Thymus (tissue), 11 donors: ENCODE measurements at regions not wholly inside any gene's neighbourhood (a gene's known extent, or its start where the extent isn't known, plus 50 kb on each side); places are given as distances from the start of the nearest gene placed in this dataset.
A peak's percentile ranks its signal among the peaks of the same experiment; 100 is the strongest.

Experiments used
- DNase-seq, 9 donors: peaks; one replicate each; pipeline ENCODE4 v3.0.0-alpha.2; 2013; ENCODE audit warnings: low spot score in 9 of 9, low read depth in 6 of 9, missing footprints in 1 of 9
- H3K27ac ChIP-seq, 2 donors: one replicate each; pipeline ENCODE4 v1.5.1; 2013; ENCODE audit warnings: control low read depth in 1 of 2, low read depth in 1 of 2, low read length in 1 of 2, mild to moderate bottlenecking in 1 of 2, moderate library complexity in 1 of 2
- H3K27me3 ChIP-seq, 2 donors: one replicate each; pipeline ENCODE4 v1.5.1; 2013; ENCODE audit warnings: low read length in 1 of 2; ENCODE audit not compliant: control insufficient read depth in 2 of 2, insufficient read depth in 1 of 2
- H3K36me3 ChIP-seq, 2 donors: one replicate each; pipeline ENCODE4 v1.5.1; 2013; ENCODE audit warnings: low read length in 1 of 2, mild to moderate bottlenecking in 1 of 2, moderate library complexity in 1 of 2; ENCODE audit not compliant: control insufficient read depth in 2 of 2, insufficient read depth in 2 of 2
- H3K4me1 ChIP-seq, 2 donors: one replicate each; pipeline ENCODE4 v1.5.1; 2013; ENCODE audit warnings: low read length in 2 of 2; ENCODE audit not compliant: control insufficient read depth in 2 of 2, insufficient read depth in 2 of 2
- H3K4me3 ChIP-seq, 2 donors: one replicate each; pipeline ENCODE4 v1.5.1; 2013; ENCODE audit warnings: low read length in 2 of 2, control low read depth in 1 of 2, mild to moderate bottlenecking in 1 of 2
- H3K9me3 ChIP-seq, 2 donors: one replicate each; pipeline ENCODE4 v1.5.1; 2013; ENCODE audit warnings: low read length in 1 of 2, mild to moderate bottlenecking in 1 of 2; ENCODE audit not compliant: control insufficient read depth in 2 of 2, insufficient read depth in 1 of 2
- WGBS: extraction: QIAGEN DNeasy Blood & Tissue Kit; methylation state at CpG from one replicate; pipeline ENCODE4 v1.1.7; 2013; 5-methylcytosine and 5-hydroxymethylcytosine counted together
- donor health status: healthy.

DNA sequence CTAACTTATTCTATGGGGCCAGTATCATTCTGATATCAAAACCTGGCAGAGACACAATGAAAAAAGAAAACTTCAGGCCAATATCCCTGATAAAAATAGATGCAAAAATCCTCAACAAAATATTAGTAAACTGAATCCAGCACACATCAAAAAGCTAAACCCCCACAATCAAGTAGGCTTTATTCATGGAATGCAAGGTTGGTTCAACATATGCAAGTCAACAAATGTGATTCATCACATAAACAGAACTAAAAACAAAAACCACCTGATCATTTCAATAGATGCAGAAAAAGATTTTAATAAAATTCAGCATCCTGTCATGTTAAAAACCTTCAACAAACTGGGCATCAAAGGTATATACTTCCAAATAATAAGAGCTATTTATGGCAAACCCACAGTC lies 133.9 kb upstream of the SSTR4 start:
- H3K9me3 ChIP-seq = no peaks in the 10 kb centered on the region
- no peaks in the 10 kb centered on the region for H3K4me1 ChIP-seq
- H3K36me3 ChIP-seq = no peaks in the 10 kb centered on the region
- H3K27me3 ChIP-seq = no peaks in the 10 kb centered on the region
- DNase-seq = no peak
- H3K27ac ChIP-seq = no peak overlapping the region
- no peak overlapping the region for H3K4me3 ChIP-seq

DNA sequence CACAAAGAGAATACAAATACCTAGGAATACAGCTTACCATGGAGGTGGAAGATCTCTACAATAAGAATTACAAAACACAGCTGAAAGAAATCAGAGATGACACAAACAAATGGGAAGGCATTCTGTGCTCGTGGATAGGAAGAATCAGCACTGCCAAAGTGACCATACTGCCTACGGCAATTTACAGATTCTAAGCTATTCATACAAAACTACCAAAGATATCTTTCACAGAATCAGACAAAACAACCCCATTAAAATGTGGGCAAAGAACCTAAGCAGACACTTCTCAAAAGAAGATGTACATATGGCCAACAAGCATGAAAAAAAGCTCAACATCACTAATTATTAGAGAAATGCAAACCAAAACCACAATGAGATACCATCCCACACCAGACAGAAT lies 133.2 kb upstream of the SSTR4 start:
- H3K4me1 ChIP-seq = no peaks in the 10 kb centered on the region
- no peaks in the 10 kb centered on the region for H3K36me3 ChIP-seq
- no peak overlapping the region for H3K4me3 ChIP-seq
- DNase-seq = no peak
- no peaks in the 10 kb centered on the region for H3K9me3 ChIP-seq
- H3K27me3 ChIP-seq = no peaks in the 10 kb centered on the region
- no peak overlapping the region for H3K27ac ChIP-seq
- WGBS = 90% methylated on average over 2 of the region's 2 CpGs

DNA sequence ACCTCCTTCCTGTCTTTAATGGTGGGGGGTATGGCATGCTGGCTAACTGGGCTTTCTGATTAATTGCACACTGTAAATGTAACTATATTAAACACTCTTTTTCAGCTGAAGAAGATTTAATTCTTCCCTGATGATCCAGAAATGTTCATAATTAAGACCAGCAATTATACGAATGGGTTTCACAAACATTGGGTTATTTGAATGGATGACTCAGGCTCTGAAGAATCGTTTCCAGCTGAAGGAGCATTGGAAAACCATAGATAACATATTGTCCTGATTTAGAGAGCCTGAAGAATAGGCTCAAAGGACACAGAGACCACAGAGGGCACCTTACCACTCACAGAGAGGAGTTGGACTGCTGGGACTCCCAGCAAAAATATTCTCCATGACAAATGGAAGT lies 130.7 kb upstream of the SSTR4 start:
- Histone ChIP-seq H3K4me1 (no peaks in the 10 kb centered on the region), H3K27me3 (no peaks in the 10 kb centered on the region), H3K36me3 (no peaks in the 10 kb centered on the region), H3K9me3 (no peaks in the 10 kb centered on the region), H3K4me3 (no peak overlapping the region), H3K27ac (no peak overlapping the region)
- DNase-seq = no peak
- WGBS = 95% methylated on average over 2 of the region's 2 CpGs

DNA sequence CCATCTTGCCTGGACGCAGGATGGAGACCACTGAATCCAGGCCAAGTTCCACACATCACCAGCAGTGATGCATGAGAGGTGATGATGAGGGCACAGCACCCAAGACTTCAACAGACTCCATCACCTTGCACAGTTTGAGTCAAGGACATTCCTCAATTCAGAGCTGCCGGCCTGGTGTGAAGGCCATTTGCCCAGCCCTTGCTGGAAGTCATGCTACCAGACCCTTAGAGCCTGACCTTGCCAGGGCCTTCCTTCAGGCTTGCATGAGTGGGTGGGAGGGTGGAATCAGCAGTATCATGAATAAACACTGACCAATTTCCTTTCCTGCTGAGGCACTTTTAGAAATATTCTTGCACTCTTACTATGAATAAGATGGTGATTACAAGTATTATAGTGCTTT lies 130.2 kb upstream of the SSTR4 start:
- WGBS = 99% methylated on average over 2 of the region's 2 CpGs
- DNase-seq = no peak
- Histone ChIP-seq H3K4me3 (no peak overlapping the region), H3K27ac (no peak overlapping the region), H3K36me3 (no peaks in the 10 kb centered on the region), H3K9me3 (no peaks in the 10 kb centered on the region), H3K4me1 (no peaks in the 10 kb centered on the region), H3K27me3 (no peaks in the 10 kb centered on the region)

DNA sequence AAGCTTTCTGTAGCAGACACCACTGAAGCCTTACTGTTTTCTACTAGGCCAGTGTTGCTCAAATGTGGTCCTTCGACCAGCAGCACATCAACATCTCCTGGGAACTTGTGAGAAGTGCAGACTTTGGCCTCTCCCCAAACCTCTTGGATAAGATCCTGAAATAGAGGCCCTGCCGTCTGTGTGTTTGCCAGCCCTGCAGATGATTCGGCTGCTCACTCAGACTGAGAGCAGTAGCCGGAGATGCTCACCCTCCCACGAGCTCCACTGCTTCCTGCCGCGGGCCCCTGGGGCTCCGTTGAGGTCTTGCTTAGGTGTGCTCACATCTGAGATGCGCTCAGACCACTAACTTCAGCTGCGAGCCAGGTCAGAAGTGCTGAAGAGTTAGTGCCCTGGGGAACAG lies 129.5 kb upstream of the SSTR4 start:
- Histone ChIP-seq H3K9me3 (no peaks in the 10 kb centered on the region), H3K27ac (no peak overlapping the region), H3K36me3 (no peaks in the 10 kb centered on the region), H3K4me3 (no peak overlapping the region), H3K4me1 (no peaks in the 10 kb centered on the region), H3K27me3 (no peaks in the 10 kb centered on the region)
- 34% methylated on average over 10 of the region's 10 CpGs for WGBS
- DNase-seq = peak in 1 of 9 donors; percentile 4

DNA sequence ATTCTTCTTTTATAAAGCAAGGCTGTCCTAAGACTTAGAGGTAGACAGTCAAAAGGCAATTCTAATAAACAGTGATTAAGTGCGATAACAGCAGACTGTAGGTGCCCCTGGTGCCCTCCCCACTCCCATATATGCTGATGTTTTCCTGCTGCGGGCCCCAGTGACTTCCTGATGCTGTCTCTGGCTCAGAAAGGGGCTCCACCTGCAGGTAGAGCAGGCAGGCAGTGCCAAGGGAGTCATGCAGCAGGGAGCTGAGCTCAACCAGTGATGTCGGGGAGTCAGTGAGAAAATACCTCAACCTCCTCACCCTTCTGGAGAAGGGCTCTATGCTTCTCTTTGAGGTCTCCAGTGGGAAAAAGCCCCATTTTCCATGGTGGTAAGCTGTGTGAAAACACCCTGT lies 126.7 kb upstream of the SSTR4 start:
- WGBS = 67% methylated on average over 3 of the region's 3 CpGs
- no peaks in the 10 kb centered on the region for H3K36me3 ChIP-seq
- H3K4me1 ChIP-seq = no peaks in the 10 kb centered on the region
- H3K27ac ChIP-seq = no peak overlapping the region
- H3K9me3 ChIP-seq = no peaks in the 10 kb centered on the region
- DNase-seq = no peak
- no peak overlapping the region for H3K4me3 ChIP-seq
- no peaks in the 10 kb centered on the region for H3K27me3 ChIP-seq

DNA sequence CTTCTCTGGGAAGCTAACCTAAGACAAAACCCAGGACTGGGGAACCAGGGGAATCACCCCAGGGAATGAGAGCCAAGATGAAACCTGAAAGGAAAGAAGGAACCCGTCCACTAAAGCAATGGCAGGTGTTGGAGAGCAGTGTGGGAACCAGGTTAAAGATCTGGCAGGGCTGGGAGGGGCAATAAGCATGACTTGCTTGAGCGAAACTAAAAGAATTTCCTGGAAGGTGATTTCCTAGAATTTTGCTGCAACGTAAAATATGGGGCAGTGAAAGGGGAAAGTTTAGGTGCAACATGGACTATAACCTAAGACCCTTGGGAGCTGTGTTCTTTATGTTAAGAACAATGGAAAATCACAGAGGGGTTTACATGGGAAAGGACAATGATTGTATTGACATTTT lies 126.2 kb upstream of the SSTR4 start:
- H3K9me3 ChIP-seq = no peaks in the 10 kb centered on the region
- no peak overlapping the region for H3K27ac ChIP-seq
- H3K36me3 ChIP-seq = no peaks in the 10 kb centered on the region
- 41% methylated on average over 3 of the region's 3 CpGs for WGBS
- H3K27me3 ChIP-seq = no peaks in the 10 kb centered on the region
- no peaks in the 10 kb centered on the region for H3K4me1 ChIP-seq
- H3K4me3 ChIP-seq = no peak overlapping the region
- DNase-seq = no peak

DNA sequence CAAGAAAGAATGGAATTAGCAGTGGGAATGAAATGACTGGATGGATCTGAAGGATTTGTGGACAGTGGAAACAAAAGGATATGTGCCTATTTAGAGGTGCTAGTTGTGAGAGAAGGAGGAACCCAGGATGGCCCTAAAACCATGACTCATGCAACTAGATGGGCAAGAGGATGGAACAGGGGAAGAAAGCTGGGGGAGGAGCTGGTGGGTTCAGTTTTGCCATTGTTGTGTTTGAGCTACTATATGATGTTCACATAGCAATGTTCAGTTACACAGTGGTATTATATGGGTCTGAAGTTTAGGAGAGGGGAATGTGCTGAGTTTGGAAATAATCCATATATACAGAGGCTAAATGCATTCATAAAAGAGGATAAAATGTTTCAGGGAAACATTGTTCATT lies 125.7 kb upstream of the SSTR4 start:
- Histone ChIP-seq H3K4me3 (no peak overlapping the region), H3K27ac (no peak overlapping the region), H3K36me3 (no peaks in the 10 kb centered on the region), H3K9me3 (no peaks in the 10 kb centered on the region), H3K4me1 (no peaks in the 10 kb centered on the region), H3K27me3 (no peaks in the 10 kb centered on the region)
- DNase-seq = no peak

DNA sequence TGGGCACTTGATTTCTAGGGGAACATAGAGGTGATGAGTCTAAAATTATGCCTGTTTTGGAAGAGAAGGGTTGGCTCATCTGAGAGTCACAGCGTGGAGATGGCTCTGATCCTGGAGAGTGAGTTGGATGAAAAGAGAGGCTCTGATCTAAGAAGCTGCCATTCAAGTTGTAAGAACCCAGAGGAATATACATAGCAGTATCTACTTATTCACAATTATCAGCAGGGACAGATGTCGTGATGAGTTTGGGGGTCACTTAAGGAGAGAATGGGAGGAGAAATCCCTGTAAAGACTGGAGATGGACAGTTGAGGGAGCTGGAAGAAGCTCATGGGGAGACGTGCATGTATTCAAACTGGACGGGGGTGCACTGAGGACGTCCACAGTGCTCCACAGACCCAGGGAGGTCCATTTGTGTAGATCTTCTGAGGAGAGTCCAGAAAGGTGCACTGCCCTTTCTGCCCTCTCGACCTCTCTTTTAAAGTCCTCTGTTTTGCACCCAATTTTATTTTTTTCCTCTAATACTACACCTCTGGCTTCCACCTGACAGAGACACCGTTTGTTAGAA lies 124.7 kb upstream of the SSTR4 start:
- WGBS = 92% methylated on average over 7 of the region's 7 CpGs
- Histone ChIP-seq H3K4me3 (no peak overlapping the region), H3K9me3 (no peaks in the 10 kb centered on the region), H3K4me1 (no peaks in the 10 kb centered on the region), H3K27ac (no peak overlapping the region), H3K36me3 (no peaks in the 10 kb centered on the region), H3K27me3 (no peaks in the 10 kb centered on the region)
- DNase-seq = no peak

DNA sequence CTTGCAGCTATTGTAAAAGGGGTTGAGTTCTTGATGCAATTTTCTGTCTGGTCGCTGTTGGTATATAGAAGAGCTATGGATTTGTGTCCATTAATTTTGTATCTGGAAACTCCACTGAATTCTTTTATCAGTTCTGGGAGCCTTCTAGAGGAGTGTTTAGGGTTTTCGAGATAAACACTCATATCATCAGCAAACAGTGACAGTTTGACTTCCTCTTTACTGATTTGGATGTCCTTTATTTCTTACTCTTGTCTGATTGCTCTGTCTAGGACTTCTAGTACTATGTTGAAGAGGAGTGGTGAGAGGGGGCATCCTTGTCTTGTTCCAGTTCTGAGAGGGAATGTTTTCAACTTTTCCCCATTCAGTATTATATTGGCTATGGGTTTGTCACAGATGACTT lies 120.8 kb upstream of the SSTR4 start:
- Histone ChIP-seq H3K4me3 (no peak overlapping the region), H3K27ac (no peak overlapping the region), H3K4me1 (no peaks in the 10 kb centered on the region), H3K9me3 (no peaks in the 10 kb centered on the region), H3K36me3 (no peaks in the 10 kb centered on the region), H3K27me3 (no peaks in the 10 kb centered on the region)
- 90% methylated on average over 2 of the region's 2 CpGs for WGBS
- no peak for DNase-seq
